ENCODE measurements at regions not wholly inside any gene's neighbourhood (a gene's known extent, or its start where the extent isn't known, plus 50 kb on each side); places are given as distances from the start of the nearest gene placed in this dataset.

GRCh38 chr4:122027203-122027602 lies 75.3 kb upstream of the TRPC3 start:
- DNase-seq: no peak

- DNase-seq: no peak
These were observed 65.4 kb upstream of the TRPC3 start for GRCh38 chr4:122017296-122017695.

DNA sequence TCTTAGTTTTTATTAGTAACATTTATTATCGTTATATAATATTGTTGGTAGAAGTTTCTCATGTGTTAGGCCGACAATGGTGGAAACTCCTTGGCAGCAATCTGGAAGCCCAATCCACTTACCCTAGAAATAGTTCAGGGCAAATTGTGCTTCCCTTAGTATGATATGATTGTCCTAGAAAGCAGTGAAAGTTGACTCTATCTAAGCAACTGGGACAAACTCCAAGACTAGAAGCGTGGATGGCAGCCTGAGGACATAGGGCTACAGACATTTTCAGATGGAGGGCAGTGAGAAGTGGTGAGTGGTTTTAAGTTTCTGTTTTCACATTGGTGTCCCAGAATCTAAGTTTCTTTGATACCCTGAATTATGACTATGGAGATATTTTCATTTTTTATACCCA lies 63.3 kb upstream of the TRPC3 start:
- no peak for DNase-seq

DNA sequence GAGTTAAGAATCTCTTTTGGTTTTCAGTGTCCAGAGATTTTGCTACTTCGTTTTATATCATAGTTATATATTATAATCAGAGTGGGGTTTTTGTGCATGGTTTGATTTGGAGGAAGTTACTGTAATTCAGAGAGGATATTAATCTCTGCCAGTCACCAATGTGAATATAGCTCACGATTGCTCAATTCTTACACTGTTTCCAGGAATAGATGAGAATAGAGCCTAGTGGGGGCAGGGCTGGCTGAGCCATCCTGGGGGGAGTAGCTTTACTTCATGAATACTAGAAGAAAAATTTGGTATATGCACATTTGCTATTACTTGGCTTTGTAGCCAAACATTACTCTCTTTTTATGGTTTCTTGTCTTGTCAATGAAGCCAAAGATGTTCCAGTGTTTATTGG lies 60.9 kb upstream of the TRPC3 start:
- no peak for DNase-seq

GRCh38 chr4:122010610-122011009 lies 58.8 kb upstream of the TRPC3 start:
- DNase-seq: no peak

DNA sequence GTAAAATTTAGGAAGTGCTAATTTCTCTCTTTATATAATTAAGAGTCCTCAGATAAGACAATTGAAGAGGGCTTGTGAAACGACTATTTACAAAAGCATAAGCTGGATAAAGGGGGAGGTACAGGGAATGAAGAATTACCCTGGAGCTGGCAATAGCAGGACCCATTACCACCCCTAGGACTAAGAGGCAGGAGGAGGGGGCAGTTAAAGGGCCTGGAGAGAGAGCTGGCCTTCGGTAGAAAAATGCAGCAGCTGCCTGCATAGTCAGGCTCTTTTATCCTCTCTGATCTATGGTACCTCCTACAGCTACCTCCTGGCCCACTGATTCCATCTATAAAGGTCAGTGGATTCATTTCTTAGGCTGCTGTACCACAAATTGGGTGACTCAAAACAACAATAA lies 57.7 kb upstream of the TRPC3 start:
- DNase-seq: no peak

DNA sequence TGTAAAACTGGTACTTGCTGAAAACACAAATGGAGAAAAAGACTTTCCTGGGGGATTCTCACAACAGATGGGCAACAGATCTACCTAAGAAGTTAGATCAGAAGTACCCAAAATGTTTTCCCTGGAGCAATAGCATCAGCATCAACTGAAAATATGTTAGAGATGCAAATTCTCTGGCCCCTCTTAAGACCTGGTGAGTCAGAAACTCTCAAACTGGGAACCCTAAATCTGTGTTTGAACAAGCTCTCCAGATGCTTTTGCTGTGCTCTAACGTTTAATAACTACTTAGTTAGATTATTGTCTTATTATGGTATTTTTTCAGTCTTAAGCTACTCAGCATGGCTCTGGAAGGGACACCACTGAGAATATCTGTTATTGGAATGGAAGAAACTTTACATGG lies 55.2 kb upstream of the TRPC3 start:
- no peak for DNase-seq

- no peak for DNase-seq
These were observed 53.4 kb upstream of the TRPC3 start for GRCh38 chr4:122005064-122005755.

DNA sequence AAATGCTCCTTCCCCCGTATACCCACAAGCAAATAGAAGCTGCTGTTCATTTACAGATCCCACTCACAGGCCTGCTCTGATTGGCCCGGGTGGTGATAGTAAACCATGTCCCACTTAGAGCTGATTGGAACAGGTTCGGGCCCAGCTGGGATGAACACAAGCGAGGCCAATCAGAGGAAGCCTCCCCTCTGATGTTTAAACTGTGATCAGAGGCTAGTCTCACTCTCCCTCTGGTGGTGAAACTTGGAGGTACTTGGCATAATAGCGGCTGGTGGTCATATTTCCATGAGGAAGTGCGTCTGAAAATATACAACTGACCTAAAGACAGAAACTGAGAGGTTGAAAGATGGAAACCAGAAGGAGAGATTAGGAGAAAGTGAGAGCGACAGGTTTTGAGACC lies 51.5 kb upstream of the TRPC3 start:
- peak; percentile 18 for DNase-seq
